Astrocyte of the cerebellum (primary cell): ENCODE measurements at regions not wholly inside any gene's neighbourhood (a gene's known extent, or its start where the extent isn't known, plus 50 kb on each side); places are given as distances from the start of the nearest gene placed in this dataset.
"Not testable (repeated sequence)": the region's sequence is repeated elsewhere in the genome, so short reads cannot be mapped to it uniquely, and the experiment has no call there.

Source experiments
- DNase-seq: peaks from one replicate; pipeline ENCODE4 v3.0.0-alpha.2; 2011; ENCODE audit warnings: low read depth
- H3K4me3 ChIP-seq: 2 replicates; pipeline ENCODE4 v1.5.1; 2011; ENCODE audit warnings: mild to moderate bottlenecking, low read depth, low read length, moderate library complexity
- in situ Hi-C: cut with HindIII; loops from 2 replicates; pipeline ENCODE4 v1.10.0; 2017; ENCODE audit warnings: low sequenced_read_pairs
- TF ChIP-seq, protein P1 (sequence below): IDR thresholded peaks from 2 replicates; pipeline ENCODE4 v1.5.1; 2012; ENCODE audit warnings: low read length, low read depth, moderate library complexity, mild to moderate bottlenecking; ENCODE audit errors: missing control alignments

DNA sequence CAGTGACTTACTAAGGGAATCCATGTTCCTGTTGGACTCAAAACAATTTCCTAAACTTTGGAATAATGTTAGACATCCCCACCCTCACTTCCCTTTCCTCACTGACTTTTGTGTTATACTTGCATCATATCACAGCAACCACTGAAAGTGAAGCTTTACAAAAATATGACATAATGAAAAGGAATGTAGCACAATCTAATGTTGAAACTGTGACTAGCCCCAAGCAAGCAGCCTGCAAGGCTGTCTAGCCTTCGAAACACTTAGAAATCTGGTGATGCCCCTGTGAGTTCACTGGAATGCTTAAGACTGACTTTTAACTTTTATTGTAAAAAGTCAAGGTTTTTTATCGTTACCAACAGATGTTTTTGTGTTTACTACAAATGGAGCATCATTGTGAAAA, 203.7 kb upstream of the ZNF385D start:
- TF ChIP-seq, protein P1, sequence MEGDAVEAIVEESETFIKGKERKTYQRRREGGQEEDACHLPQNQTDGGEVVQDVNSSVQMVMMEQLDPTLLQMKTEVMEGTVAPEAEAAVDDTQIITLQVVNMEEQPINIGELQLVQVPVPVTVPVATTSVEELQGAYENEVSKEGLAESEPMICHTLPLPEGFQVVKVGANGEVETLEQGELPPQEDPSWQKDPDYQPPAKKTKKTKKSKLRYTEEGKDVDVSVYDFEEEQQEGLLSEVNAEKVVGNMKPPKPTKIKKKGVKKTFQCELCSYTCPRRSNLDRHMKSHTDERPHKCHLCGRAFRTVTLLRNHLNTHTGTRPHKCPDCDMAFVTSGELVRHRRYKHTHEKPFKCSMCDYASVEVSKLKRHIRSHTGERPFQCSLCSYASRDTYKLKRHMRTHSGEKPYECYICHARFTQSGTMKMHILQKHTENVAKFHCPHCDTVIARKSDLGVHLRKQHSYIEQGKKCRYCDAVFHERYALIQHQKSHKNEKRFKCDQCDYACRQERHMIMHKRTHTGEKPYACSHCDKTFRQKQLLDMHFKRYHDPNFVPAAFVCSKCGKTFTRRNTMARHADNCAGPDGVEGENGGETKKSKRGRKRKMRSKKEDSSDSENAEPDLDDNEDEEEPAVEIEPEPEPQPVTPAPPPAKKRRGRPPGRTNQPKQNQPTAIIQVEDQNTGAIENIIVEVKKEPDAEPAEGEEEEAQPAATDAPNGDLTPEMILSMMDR: no peak
- DNase-seq: no peak
- in situ Hi-C loops: no loop called here
- H3K4me3 ChIP-seq: no peak overlapping the region

DNA sequence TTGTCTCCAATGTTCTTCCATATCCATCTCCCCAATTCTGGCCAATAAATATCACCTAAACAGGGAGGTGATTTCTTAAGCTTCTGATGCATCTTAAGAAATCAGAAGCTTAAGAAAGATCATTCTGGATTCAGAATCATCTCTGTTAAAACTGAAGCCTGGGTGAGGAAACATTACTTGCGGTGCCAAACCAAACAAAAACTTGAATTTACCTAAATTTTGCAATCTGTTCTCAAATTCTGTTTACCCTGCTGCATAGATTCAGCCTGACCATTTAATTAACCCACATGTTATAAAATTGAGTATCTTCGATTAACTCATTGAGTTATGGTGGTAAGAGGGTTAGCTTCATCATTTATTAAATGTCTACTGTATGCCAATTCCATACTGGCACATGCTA, 204.4 kb upstream of the ZNF385D start:
- no peak for DNase-seq
- in situ Hi-C loops: no loop called here
- TF ChIP-seq, protein P1: no peak
- H3K4me3 ChIP-seq: no peak overlapping the region

DNA sequence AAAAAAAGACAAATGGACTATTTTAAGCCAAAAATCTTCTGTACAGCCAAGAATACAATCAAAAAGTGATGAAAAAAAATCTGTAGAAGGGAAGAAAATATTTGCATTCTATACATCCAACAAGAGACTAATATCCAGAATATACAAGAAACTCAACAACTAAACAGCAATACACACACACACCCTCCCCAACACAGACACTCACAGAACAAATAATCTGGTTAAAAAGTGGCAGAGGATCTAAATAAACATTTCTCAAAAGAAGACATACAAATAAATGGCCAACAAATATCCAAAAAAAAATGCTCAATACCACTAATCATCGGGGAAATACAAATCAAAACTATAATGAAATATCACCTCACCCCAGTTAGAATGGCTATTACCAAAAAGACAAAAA, 209.0 kb upstream of the ZNF385D start:
- no peak for DNase-seq
- TF ChIP-seq, protein P1: no peak
- in situ Hi-C loops: no loop called here
- no peak overlapping the region for H3K4me3 ChIP-seq

DNA sequence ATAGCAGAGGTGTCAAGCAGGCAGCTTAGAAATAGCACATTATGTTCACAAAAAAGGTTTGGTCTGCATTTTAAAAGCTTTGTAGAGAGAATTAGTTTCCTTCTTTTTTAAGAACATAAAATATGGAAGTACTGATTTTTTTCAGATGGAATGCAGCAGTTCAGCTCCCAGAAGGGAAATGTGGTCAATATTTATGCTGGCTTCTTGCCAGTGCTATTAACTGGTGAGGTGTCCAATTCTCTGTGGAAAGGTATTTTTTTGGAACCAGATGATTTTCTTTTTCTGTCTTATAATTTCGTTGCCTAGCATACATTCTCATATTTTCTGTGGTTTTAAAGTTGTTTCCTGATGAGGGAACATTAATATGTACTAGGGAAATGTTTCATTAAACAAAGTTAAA, 211.4 kb upstream of the ZNF385D start:
- H3K4me3 ChIP-seq: no peak overlapping the region
- TF ChIP-seq, protein P1: no peak
- DNase-seq: peak; percentile 71
- in situ Hi-C loops: no loop called here

DNA sequence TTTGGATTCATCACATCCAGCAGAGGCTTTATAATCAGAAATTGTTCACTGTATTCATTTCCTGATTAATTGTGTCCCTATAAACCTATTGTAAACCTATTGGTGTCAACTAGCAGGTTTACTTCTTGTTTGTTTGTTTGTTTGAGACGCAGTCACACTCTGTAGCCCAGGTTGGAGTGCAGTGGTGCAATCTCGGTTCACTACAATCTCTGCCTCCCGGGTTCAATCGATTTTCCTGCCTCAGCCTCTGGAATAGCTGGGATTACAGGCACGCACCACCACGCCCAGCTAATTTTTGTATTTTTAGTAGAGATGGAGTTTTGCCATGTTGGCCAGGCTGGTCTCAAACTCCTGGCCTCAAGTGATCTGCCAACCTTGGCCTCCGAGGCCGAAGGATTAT, 215.4 kb upstream of the ZNF385D start:
- in situ Hi-C loops, H3K4me3 ChIP-seq, DNase-seq: not testable (repeated sequence)

DNA sequence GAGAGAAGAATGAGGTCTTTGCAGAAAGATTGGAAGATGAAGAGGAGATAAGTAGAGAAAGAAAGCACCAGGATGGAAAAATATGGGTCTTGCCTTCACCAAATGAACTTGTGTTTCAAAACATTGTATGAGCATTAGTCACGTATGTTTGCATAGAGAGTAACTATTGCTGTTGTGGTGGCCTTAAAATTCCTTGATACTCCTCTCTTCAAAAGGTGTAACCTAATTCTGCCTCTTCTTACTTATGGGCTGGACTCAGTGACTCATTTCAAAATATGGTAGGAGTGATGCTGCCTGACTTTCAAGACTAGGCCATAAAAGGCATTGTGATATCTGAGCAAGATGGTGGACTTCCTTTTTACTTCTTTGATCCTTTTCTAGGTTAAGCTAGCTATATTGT, 228.7 kb upstream of the ZNF385D start:
- in situ Hi-C loops: no loop called here
- peak; percentile 22 for DNase-seq
- H3K4me3 ChIP-seq: no peak overlapping the region
- TF ChIP-seq, protein P1: no peak

DNA sequence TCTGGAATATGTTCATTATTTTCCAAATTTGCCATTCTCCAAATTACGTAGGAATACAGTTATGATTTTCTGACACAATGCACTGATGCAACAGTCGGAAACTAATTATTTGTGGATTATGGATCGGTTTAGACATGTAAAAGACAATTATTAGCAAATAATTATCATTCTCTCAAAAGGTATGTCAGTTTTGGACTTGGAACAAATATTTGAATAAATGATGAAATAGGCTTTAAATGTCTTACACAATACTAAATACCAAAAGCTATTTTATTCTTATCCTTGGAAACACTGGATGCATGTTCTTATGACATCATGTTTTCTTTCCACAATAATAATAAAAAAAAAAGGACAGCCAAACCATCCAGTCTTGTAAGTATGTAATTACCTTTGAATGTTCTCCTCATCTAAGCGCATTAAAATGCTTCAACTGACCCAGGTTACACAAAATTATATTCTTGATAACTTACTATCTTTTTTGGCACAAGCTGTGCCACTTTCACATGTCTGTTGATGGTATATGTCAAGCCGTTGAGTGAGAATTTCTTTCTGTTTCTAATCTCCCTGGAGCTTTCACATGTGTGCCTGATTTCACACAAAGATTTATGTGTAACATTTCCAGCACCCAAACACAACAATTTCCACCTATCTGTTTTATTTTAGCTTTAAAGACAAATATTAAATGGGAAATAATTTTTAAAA, 238.5 kb upstream of the ZNF385D start:
- no peak overlapping the region for H3K4me3 ChIP-seq
- TF ChIP-seq, protein P1: no peak
- in situ Hi-C loops: no loop called here
- DNase-seq: no peak
